RWPE2 (cell line): ENCODE measurements at regions not wholly inside any gene's neighbourhood (a gene's known extent, or its start where the extent isn't known, plus 50 kb on each side); places are given as distances from the start of the nearest gene placed in this dataset.

Experiments used
- ATAC-seq: fragments of 200-7000 bp; cut with Tn5 transposase; 3 replicates; pipeline ENCODE4 v1.9.1; 2021; ENCODE audit warnings: low read depth
- DNase-seq: peaks from one replicate; pipeline ENCODE4 v3.0.0-alpha.2; 2020; ENCODE audit warnings: low spot score
- H3K27ac ChIP-seq: fragments of 450-650 bp; 2 replicates; pipeline ENCODE4 v1.5.1; 2017; ENCODE audit warnings: mild to moderate bottlenecking; ENCODE audit not compliant: poor library complexity, severe bottlenecking
- H3K27me3 ChIP-seq: fragments of 250-450 bp; sonication (Bioruptor Pico); 2 replicates; pipeline ENCODE4 v1.5.1; 2021; ENCODE audit warnings: mild to moderate bottlenecking, moderate library complexity; ENCODE audit not compliant: insufficient read depth, poor library complexity, severe bottlenecking
- H3K36me3 ChIP-seq: fragments of 250-450 bp; sonication (Bioruptor Pico); 2 replicates; pipeline ENCODE4 v1.5.1; 2020; ENCODE audit warnings: low read depth, mild to moderate bottlenecking, moderate library complexity
- H3K4me1 ChIP-seq: fragments of 250-450 bp; sonication (Bioruptor Pico); 2 replicates; pipeline ENCODE4 v1.5.1; 2021; ENCODE audit warnings: mild to moderate bottlenecking, moderate library complexity; ENCODE audit not compliant: insufficient read depth, poor library complexity, severe bottlenecking
- H3K4me3 ChIP-seq: fragments of 250-450 bp; sonication (Bioruptor Pico); 2 replicates; pipeline ENCODE4 v1.5.1; 2021; ENCODE audit warnings: mild to moderate bottlenecking, moderate library complexity; ENCODE audit not compliant: severe bottlenecking
- H3K9me3 ChIP-seq: fragments of 250-450 bp; sonication (Bioruptor Pico); 2 replicates; pipeline ENCODE4 v1.5.1; 2021; ENCODE audit warnings: mild to moderate bottlenecking, moderate library complexity; ENCODE audit not compliant: severe bottlenecking
- CTCF ChIP-seq: fragments of 450-650 bp; IDR thresholded peaks from one replicate; pipeline ENCODE4 v1.5.1; 2017; ENCODE audit warnings: mild to moderate bottlenecking, moderate library complexity; ENCODE audit not compliant: poor library complexity, severe bottlenecking

GRCh38 chr9:118023644-118024043 lies 319.4 kb downstream of the TLR4 start:
- no peaks in the 10 kb centered on the region for H3K9me3 ChIP-seq

GRCh38 chr9:118028225-118028624 lies 324.0 kb downstream of the TLR4 start:
- Histone ChIP-seq H3K4me3 (no peak overlapping the region), H3K9me3 (no peaks in the 10 kb centered on the region), H3K36me3 (no peaks in the 10 kb centered on the region), H3K27ac (no peak overlapping the region), H3K4me1 (no peaks in the 10 kb centered on the region), H3K27me3 (no peaks in the 10 kb centered on the region)
- no peak for TF ChIP-seq CTCF
- DNase-seq, result no peak
- ATAC-seq, result no peak

More at GRCh38 chr9:118023644-118024043, 319.4 kb downstream of the TLR4 start:
- H3K4me1 ChIP-seq, result no peaks in the 10 kb centered on the region
- no peaks in the 10 kb centered on the region for H3K36me3 ChIP-seq
- no peak overlapping the region for H3K4me3 ChIP-seq
- no peak for DNase-seq
- TF ChIP-seq CTCF, result no peak
- no peak for ATAC-seq
- H3K27ac ChIP-seq, result no peak overlapping the region
- no peaks in the 10 kb centered on the region for H3K27me3 ChIP-seq

GRCh38 chr9:118029425-118029824 lies 325.2 kb downstream of the TLR4 start:
- TF ChIP-seq CTCF, result no peak
- no peak overlapping the region for H3K4me3 ChIP-seq
- H3K36me3 ChIP-seq, result no peaks in the 10 kb centered on the region
- H3K9me3 ChIP-seq, result no peaks in the 10 kb centered on the region
- ATAC-seq, result 0 out of 3 replicates have a peak, but pooled peaks have one; percentile 25
- H3K4me1 ChIP-seq, result no peaks in the 10 kb centered on the region
- no peak for DNase-seq
- H3K27me3 ChIP-seq, result no peaks in the 10 kb centered on the region
- no peak overlapping the region for H3K27ac ChIP-seq

GRCh38 chr9:118034701-118035100 lies 330.5 kb downstream of the TLR4 start:
- ATAC-seq (no peak), DNase-seq (no peak)
- no peak overlapping the region for H3K27ac ChIP-seq
- TF ChIP-seq CTCF, result no peak
- H3K36me3 ChIP-seq, result no peaks in the 10 kb centered on the region
- no peaks in the 10 kb centered on the region for H3K27me3 ChIP-seq
- H3K4me1 ChIP-seq, result no peaks in the 10 kb centered on the region
- no peak overlapping the region for H3K4me3 ChIP-seq
- H3K9me3 ChIP-seq, result no peaks in the 10 kb centered on the region

- no peak for DNase-seq
- Histone ChIP-seq H3K4me1 (no peaks in the 10 kb centered on the region), H3K27ac (no peak overlapping the region), H3K4me3 (no peak overlapping the region), H3K9me3 (no peaks in the 10 kb centered on the region), H3K27me3 (no peaks in the 10 kb centered on the region), H3K36me3 (no peaks in the 10 kb centered on the region)
- TF ChIP-seq CTCF, result no peak
- no peak for ATAC-seq
These were observed 334.5 kb downstream of the TLR4 start for GRCh38 chr9:118038713-118039112.
